ENCODE measurements at regions not wholly inside any gene's neighbourhood (a gene's known extent, or its start where the extent isn't known, plus 50 kb on each side); places are given as distances from the start of the nearest gene placed in this dataset.

GRCh38 chr2:185891403-185891802, 152.8 kb downstream of the FSIP2 start:
- no peak for TF ChIP-seq CTCF (IDR thresholded peaks at IDR 0.05)
- Histone ChIP-seq H3K27me3 (ENCODE audit: insufficient read depth in 3 of 3, low read length in 2 of 3) (no peaks in the 10 kb centered on the region), H3K4me3 (no peak overlapping the region), H3K27ac (no peak overlapping the region), H3K36me3 (ENCODE audit: insufficient read depth in 1 of 2, low read depth in 1 of 2) (no peaks in the 10 kb centered on the region), H3K9me3 (no peaks in the 10 kb centered on the region), H3K4me1 (no peaks in the 10 kb centered on the region)
- ATAC-seq = no peak
- intact Hi-C loops (cut with DNase I) = no loop called here
- no peak for DNase-seq

GRCh38 chr2:185891804-185892411, 153.3 kb downstream of the FSIP2 start:
- Histone ChIP-seq H3K4me3 (no peak overlapping the region), H3K27me3 (ENCODE audit: insufficient read depth in 3 of 3, low read length in 2 of 3) (no peaks in the 10 kb centered on the region), H3K9me3 (no peaks in the 10 kb centered on the region), H3K36me3 (ENCODE audit: insufficient read depth in 1 of 2, low read depth in 1 of 2) (no peaks in the 10 kb centered on the region), H3K4me1 (no peaks in the 10 kb centered on the region), H3K27ac (no peak overlapping the region)
- no peak for TF ChIP-seq CTCF (IDR thresholded peaks at IDR 0.05)
- WGBS, 3 donors = 62 to 74% (median 65%) methylated on average over 2 of the region's 2 CpGs
- ATAC-seq (no peak), DNase-seq (no peak)
- intact Hi-C loops (cut with DNase I) = no loop called here

GRCh38 chr2:185892484-185892883, 153.9 kb downstream of the FSIP2 start:
- Histone ChIP-seq H3K9me3 (no peaks in the 10 kb centered on the region), H3K36me3 (ENCODE audit: insufficient read depth in 1 of 2, low read depth in 1 of 2) (no peaks in the 10 kb centered on the region), H3K4me3 (no peak overlapping the region), H3K4me1 (no peaks in the 10 kb centered on the region), H3K27ac (no peak overlapping the region), H3K27me3 (ENCODE audit: insufficient read depth in 3 of 3, low read length in 2 of 3) (no peaks in the 10 kb centered on the region)
- 94 to 96% (median 96%) methylated on average over 1 of the region's 1 CpG for WGBS, 3 donors
- no peak for TF ChIP-seq CTCF (IDR thresholded peaks at IDR 0.05)
- DNase-seq (no peak), ATAC-seq (no peak)
- intact Hi-C loops (cut with DNase I) = no loop called here

GRCh38 chr2:185894223-185894622, 155.6 kb downstream of the FSIP2 start:
- Histone ChIP-seq H3K27ac (no peak overlapping the region), H3K27me3 (ENCODE audit: insufficient read depth in 3 of 3, low read length in 2 of 3) (no peaks in the 10 kb centered on the region), H3K9me3 (no peaks in the 10 kb centered on the region), H3K36me3 (ENCODE audit: insufficient read depth in 1 of 2, low read depth in 1 of 2) (no peaks in the 10 kb centered on the region), H3K4me1 (no peaks in the 10 kb centered on the region), H3K4me3 (no peak overlapping the region)
- no peak for ATAC-seq
- DNase-seq = no peak
- intact Hi-C loops (cut with DNase I) = no loop called here
- WGBS, 3 donors = 94 to 99% (median 98%) methylated on average over 2 of the region's 2 CpGs
- no peak for TF ChIP-seq CTCF (IDR thresholded peaks at IDR 0.05)
